Activated effector memory CD4-positive, alpha-beta T cell treated with anti-CD3 and anti-CD28 coated beads, Interleukin-2, amount 50 U/mL, for 16 hours (primary cell): ENCODE measurements at regions not wholly inside any gene's neighbourhood (a gene's known extent, or its start where the extent isn't known, plus 50 kb on each side); places are given as distances from the start of the nearest gene placed in this dataset.
"Not testable (repeated sequence)": the region's sequence is repeated elsewhere in the genome, so short reads cannot be mapped to it uniquely, and the experiment has no call there.

Experiments
- DNase-seq: peaks from one replicate; pipeline ENCODE4 v3.0.0-alpha.2; 2020

- no peak for DNase-seq
These were observed 314.1 kb upstream of the SGK1 start for GRCh38 chr6:134632024-134632423.

GRCh38 chr6:134631398-134631924, 313.5 kb upstream of the SGK1 start:
- no peak for DNase-seq

DNA sequence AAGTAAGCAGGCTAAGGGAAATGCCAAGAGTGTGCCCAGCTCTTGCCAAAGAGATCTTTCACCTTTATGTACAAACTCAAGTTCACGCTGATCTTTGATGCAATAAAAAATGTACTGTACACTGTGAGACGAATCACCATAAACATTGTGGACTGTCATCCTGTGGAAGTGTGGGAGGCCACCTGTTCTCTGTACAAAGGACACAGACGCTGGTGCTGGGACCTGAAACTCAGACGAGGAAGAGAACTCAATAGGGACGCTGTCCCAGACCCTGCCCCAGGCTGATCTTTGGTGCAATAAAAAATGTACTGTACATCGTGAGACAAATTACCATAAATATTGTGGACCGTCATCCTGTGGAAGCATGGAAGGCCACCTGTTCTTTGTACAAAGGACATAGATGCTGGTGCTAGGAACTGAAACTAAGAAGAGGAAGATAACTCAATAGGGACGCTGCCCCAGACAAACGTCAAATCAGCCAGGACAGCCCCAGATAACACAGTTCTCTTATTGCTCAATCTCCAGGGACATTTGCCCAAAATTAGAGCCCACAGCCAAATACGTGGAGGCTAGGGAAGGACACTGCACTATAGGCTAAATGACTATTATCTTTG, 312.7 kb upstream of the SGK1 start:
- DNase-seq: no peak

GRCh38 chr6:134628154-134628553, 310.2 kb upstream of the SGK1 start:
- no peak for DNase-seq

- DNase-seq: no peak
These were observed 309.8 kb upstream of the SGK1 start for GRCh38 chr6:134627707-134628106.

- DNase-seq: no peak
These were observed 308.7 kb upstream of the SGK1 start for GRCh38 chr6:134626589-134626988.

DNA sequence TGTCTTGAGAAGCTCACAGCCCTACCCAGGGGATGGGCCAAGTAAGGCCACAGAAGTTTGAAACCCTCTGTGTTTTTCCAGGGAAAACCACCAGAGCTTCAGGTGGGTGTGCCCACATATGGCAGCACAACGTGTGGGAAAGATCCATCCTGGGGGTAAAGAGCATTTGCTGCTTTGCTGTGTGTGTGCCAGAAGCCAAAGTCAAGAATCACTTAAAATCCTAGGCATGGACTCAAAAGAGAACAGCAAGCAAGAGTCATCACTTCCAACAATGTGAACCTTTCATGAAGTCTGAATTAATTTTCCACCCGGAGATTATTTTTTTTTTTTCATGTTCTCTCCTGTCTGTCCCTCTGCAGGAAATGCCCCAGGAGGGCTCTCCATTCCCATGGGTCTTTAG, 308.2 kb upstream of the SGK1 start:
- no peak for DNase-seq

DNA sequence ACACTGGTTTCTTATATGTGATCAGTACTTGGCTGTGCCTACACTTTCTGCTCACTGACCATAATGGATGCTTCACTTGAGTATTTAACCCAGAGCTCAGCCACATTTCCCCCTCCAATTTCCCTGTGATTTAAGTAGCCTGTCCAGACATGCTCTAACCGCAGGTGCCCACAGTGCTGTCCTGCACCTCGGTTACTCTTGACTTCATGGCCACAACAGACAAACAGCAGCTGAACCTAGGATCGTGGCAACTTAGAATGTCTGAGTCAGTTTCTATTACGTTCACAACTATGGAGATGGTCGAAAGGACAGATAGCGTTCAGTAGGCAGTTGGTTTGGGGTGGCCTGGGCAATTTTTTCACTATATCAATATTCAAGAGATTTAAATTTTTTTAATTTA, 306.9 kb upstream of the SGK1 start:
- DNase-seq: no peak

GRCh38 chr6:134623401-134623800, 305.5 kb upstream of the SGK1 start:
- DNase-seq: no peak

DNA sequence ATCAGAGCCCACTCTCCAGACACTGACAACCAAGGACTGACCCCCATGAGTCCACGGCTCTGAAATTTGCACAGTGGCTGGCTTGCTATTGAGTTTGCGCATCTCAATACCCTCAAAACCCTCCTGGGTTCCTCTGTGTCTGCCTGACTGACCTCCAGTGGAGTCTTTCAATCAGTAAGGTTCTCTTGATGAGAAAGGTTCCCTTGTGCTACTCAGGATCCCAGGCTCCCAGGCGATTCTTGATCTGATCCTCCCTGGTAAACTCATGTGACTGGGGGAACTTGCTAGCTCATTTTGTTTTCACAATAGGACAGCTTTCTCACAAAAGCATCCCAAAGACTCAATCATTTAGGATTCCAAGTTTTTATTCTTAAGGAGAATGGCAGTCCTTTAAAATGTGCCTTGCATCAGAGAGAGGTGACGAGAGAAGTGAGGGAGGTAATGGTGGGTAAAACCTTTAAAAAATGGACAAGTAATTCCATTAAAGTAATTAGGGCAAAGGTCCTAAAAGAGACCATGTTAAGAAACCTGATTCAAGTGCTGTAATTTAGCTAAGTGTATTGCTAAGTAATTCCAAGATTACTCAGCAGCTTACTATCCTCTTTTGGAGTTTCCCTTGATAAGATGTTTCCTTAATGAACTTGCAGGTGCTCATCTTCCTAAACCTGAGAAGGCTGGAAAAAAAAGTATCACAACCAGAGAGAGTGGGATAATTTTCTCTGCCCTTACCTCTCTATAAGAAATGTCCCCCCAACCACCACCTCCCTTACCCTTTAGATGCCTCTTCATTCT, 304.7 kb upstream of the SGK1 start:
- no peak for DNase-seq

GRCh38 chr6:134621858-134622257, 303.9 kb upstream of the SGK1 start:
- no peak for DNase-seq

GRCh38 chr6:134619789-134620188, 301.9 kb upstream of the SGK1 start:
- no peak for DNase-seq

GRCh38 chr6:134619077-134619476, 301.2 kb upstream of the SGK1 start:
- DNase-seq: no peak

DNA sequence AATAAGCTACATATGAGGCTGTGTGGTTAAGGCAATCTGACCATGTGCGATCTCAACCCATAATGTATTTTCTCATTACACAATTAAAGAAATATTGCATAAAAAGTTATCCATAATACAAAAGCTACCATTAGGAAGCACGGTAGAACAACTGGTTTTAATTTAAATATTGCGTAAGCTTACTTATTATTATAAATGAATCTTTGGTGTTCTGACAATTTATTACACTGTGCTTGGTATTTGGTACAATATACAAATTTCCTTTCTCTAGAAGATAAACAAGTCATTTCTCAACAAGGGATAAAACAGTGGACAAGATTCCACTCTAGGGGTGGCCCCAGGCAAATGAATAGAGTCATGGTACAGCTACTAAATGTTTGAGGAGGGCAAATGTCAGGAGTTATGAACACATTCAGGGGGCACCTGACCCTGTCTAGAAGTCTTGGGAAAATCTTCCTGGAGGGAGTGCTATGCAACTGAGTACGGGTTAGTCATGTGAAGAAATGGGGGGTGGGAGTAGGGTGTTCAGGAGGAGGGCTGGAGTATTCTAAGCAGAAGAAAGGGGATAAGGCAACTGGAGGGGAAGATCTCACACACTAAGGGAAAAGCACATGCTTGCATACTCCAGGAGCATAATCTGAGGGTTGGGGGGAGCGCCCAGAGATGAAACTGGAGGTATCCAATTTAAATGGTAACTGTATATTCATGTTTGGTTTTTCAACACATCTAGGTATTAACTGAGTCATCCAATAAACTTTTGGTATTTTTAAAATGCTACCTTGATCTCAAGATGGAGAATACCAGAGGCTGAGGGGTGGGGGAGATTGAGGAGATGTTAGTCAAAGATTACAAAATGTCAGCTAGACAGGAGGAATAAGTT, 296.9 kb upstream of the SGK1 start:
- DNase-seq: no peak

- not testable (repeated sequence) for DNase-seq
These were observed 294.2 kb upstream of the SGK1 start for GRCh38 chr6:134612128-134612527.

GRCh38 chr6:134610411-134610810, 292.5 kb upstream of the SGK1 start:
- DNase-seq: no peak

GRCh38 chr6:134609716-134610261, 291.9 kb upstream of the SGK1 start:
- no peak for DNase-seq

DNA sequence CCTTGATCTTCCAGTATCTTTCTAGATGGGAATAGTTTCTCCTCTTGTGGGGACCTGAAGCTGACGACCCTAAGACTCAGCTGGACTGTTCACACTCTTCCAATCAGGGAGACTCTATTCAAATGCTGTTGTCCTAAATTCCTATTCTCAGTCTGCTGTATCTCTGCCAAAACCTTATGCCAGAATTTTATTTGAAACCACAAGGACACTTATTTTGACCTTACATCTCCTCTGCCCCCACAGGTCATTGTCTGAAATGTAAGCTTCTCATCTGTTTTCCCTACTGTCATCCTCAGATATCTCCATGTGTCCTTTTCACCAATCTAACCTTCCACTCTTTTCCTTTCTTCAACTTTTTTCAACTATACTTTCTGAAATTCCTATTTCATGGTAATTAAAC, 289.5 kb upstream of the SGK1 start:
- no peak for DNase-seq

- DNase-seq: no peak
These were observed 287.1 kb upstream of the SGK1 start for GRCh38 chr6:134605034-134605433.

GRCh38 chr6:134604014-134604676, 286.2 kb upstream of the SGK1 start:
- DNase-seq: no peak

GRCh38 chr6:134603561-134603960, 285.6 kb upstream of the SGK1 start:
- DNase-seq: no peak

DNA sequence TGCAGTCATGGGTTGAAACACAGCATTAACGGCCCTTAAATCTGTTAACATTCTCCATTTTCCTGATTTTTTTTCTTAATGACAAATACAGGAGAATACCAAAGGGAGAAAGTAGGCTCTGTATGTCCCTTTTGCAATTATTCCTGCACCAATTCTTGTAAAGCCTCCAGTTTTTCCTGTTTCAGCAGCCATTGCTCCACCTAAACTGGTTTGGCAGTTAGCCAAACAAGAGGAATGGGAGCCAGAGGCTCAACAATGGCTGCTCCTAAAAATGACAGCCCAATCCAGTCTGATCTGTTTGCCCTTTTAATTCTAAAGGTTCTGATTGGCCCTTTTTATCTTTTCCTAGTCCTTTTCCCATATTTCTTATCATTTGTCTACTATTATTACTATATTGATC, 284.2 kb upstream of the SGK1 start:
- DNase-seq: no peak

- DNase-seq: no peak
These were observed 282.8 kb upstream of the SGK1 start for GRCh38 chr6:134600671-134601070.
